ENCODE measurements at regions not wholly inside any gene's neighbourhood (a gene's known extent, or its start where the extent isn't known, plus 50 kb on each side); places are given as distances from the start of the nearest gene placed in this dataset.

GRCh38 chr4:15215109-15215508 is 212.7 kb upstream of the C1QTNF7 start:
- no peak for TF ChIP-seq POLR2A (IDR thresholded peaks at IDR 0.05)
- no peak for TF ChIP-seq CTCF (IDR thresholded peaks at IDR 0.05)

All from body of pancreas (tissue), 4 donors.